Epithelial cell of prostate (primary cell): ENCODE measurements at regions not wholly inside any gene's neighbourhood (a gene's known extent, or its start where the extent isn't known, plus 50 kb on each side); places are given as distances from the start of the nearest gene placed in this dataset.

ENCODE experiments used
- DNase-seq: peaks from one replicate; pipeline ENCODE4 v3.0.0-alpha.2; 2011; ENCODE audit warnings: low read depth, low spot score
- H3K27ac ChIP-seq: fragments of 450-650 bp; 2 replicates; pipeline ENCODE4 v1.5.1; 2017; ENCODE audit warnings: mild to moderate bottlenecking

- H3K27ac ChIP-seq = no peak overlapping the region
- no peak for DNase-seq
Measured at GRCh38 chr10:120701381-120701780, 149.8 kb upstream of the WDR11 start.

GRCh38 chr10:120702032-120702431, 149.1 kb upstream of the WDR11 start:
- no peak for DNase-seq
- H3K27ac ChIP-seq = no peak overlapping the region

GRCh38 chr10:120705309-120705708, 145.9 kb upstream of the WDR11 start:
- DNase-seq = no peak
- no peak overlapping the region for H3K27ac ChIP-seq

GRCh38 chr10:120710076-120710475, 141.1 kb upstream of the WDR11 start:
- no peak overlapping the region for H3K27ac ChIP-seq
- DNase-seq = no peak

GRCh38 chr10:120711860-120712259, 139.3 kb upstream of the WDR11 start:
- no peak for DNase-seq
- H3K27ac ChIP-seq = no peak overlapping the region

GRCh38 chr10:120713573-120714205, 137.5 kb upstream of the WDR11 start:
- no peak overlapping the region for H3K27ac ChIP-seq
- no peak for DNase-seq

- no peak for DNase-seq
- no peak overlapping the region for H3K27ac ChIP-seq
Measured at GRCh38 chr10:120715171-120715570, 136.0 kb upstream of the WDR11 start.

- no peak for DNase-seq
- no peak overlapping the region for H3K27ac ChIP-seq
Measured at GRCh38 chr10:120719333-120719732, 131.8 kb upstream of the WDR11 start.

- DNase-seq = no peak
- H3K27ac ChIP-seq = no peak overlapping the region
Measured at GRCh38 chr10:120727001-120727400, 124.2 kb upstream of the WDR11 start.

- DNase-seq = no peak
- H3K27ac ChIP-seq = no peak overlapping the region
Measured at GRCh38 chr10:120729547-120729946, 121.6 kb upstream of the WDR11 start.

- DNase-seq = peak; percentile 76
- peak overlapping the region; percentile 96 for H3K27ac ChIP-seq
Measured at GRCh38 chr10:120732067-120732466, 119.1 kb upstream of the WDR11 start.

GRCh38 chr10:120732643-120733313, 118.4 kb upstream of the WDR11 start:
- peak overlapping the region; percentile 96 for H3K27ac ChIP-seq
- DNase-seq = peak; percentile 61

GRCh38 chr10:120734483-120735078, 116.6 kb upstream of the WDR11 start:
- H3K27ac ChIP-seq = no peak overlapping the region
- DNase-seq = no peak

GRCh38 chr10:120735315-120735714, 115.8 kb upstream of the WDR11 start:
- no peak overlapping the region for H3K27ac ChIP-seq
- no peak for DNase-seq

- DNase-seq = no peak
- no peak overlapping the region for H3K27ac ChIP-seq
Measured at GRCh38 chr10:120735773-120736371, 115.3 kb upstream of the WDR11 start.

GRCh38 chr10:120736377-120736776, 114.8 kb upstream of the WDR11 start:
- no peak overlapping the region for H3K27ac ChIP-seq
- DNase-seq = no peak

GRCh38 chr10:120738658-120739057, 112.5 kb upstream of the WDR11 start:
- no peak for DNase-seq
- H3K27ac ChIP-seq = no peak overlapping the region

GRCh38 chr10:120741396-120741795, 109.8 kb upstream of the WDR11 start:
- no peak overlapping the region for H3K27ac ChIP-seq
- DNase-seq = no peak

- H3K27ac ChIP-seq = no peak overlapping the region
Measured at GRCh38 chr10:120742373-120742772, 108.8 kb upstream of the WDR11 start.

GRCh38 chr10:120744040-120744439, 107.1 kb upstream of the WDR11 start:
- DNase-seq = no peak
- H3K27ac ChIP-seq = no peak overlapping the region

More at GRCh38 chr10:120742373-120742772, 108.8 kb upstream of the WDR11 start:
- no peak for DNase-seq
